SH-SY5Y (cell line): ENCODE measurements at regions not wholly inside any gene's neighbourhood (a gene's known extent, or its start where the extent isn't known, plus 50 kb on each side); places are given as distances from the start of the nearest gene placed in this dataset.

Experiments
- GATA2 ChIP-seq: IDR thresholded peaks from 2 replicates; pipeline ENCODE4 v1.6.1; 2011; ENCODE audit warnings: mild to moderate bottlenecking, low read depth, low read length
- GATA3 ChIP-seq: IDR thresholded peaks from 2 replicates; pipeline ENCODE4 v1.6.1; 2011; ENCODE audit warnings: low read depth, mild to moderate bottlenecking, low read length, moderate library complexity

GRCh38 chr5:39578887-39579497 is 154.2 kb upstream of the DAB2 start:
- TF ChIP-seq GATA3 (no peak), GATA2 (no peak)
